GM12878 (cell line): ENCODE measurements at regions not wholly inside any gene's neighbourhood (a gene's known extent, or its start where the extent isn't known, plus 50 kb on each side); places are given as distances from the start of the nearest gene placed in this dataset.

Experiments used
- ATAC-seq: fragments of 200-7000 bp; cut with Tn5 transposase; 3 replicates; pipeline ENCODE4 v1.9.1; 2020; ENCODE audit warnings: mild to moderate bottlenecking, moderate library complexity
- BruUV-seq: library from RNA; stranded (reverse); fragments of 400-500 nt; replicated peaks from 2 replicates; lab custom pipeline; 2021; lab: Mats Ljungman, UMichigan
- CTCF ChIA-PET: fragments of 300-600 bp; sonication (Branson Sonifier 250); formaldehyde crosslinking; extraction: SDS; loops from one replicate; lab custom pipeline; 2021; ENCODE audit warnings: inconsistent platforms; lab: Yijun Ruan, JAX
- POLR2A ChIA-PET: fragments of 350-600 bp; formaldehyde crosslinking; extraction: SDS; loops from one replicate; lab custom pipeline; 2021; ENCODE audit warnings: inconsistent platforms; lab: Charles Lee
- RAD21 ChIA-PET: fragments of 300-600 bp; sonication (Branson Sonifier 250); formaldehyde crosslinking; loops from one replicate; lab custom pipeline; 2023; ENCODE audit warnings: antibody characterized with exemption; ENCODE audit not compliant: unreplicated experiment; lab: Charles Lee
- SMC1A ChIA-PET: fragments of 300-600 bp; sonication (Branson Sonifier 250); formaldehyde crosslinking; loops from one replicate; lab custom pipeline; 2023; ENCODE audit not compliant: unreplicated experiment, uncharacterized antibody; lab: Charles Lee
- DNase-seq: peaks from one replicate; pipeline ENCODE4 v3.0.0-alpha.2; 2011; ENCODE audit warnings: low read depth, low spot score
- FAIRE-seq: peaks from 3 replicates; lab custom pipeline; 2011; peaks lifted over from hg19 to GRCh38; lab: Jason Lieb, UNC
- H2AFZ ChIP-seq: 2 replicates; pipeline ENCODE4 v1.6.0; 2011; ENCODE audit warnings: low read depth, low read length, control low read depth; ENCODE audit not compliant: control insufficient read depth
- H3K27ac ChIP-seq: 2 replicates; pipeline ENCODE4 v1.5.1; 2011; ENCODE audit warnings: control low read depth; ENCODE audit not compliant: control insufficient read depth, insufficient read depth
- H3K27me3 ChIP-seq, 2 experiments: replicated peaks in 1 of 2; 2 replicates each; pipeline versions ENCODE4 v1.6.0 to v1.6.1; 2011; ENCODE audit warnings: low read length in 1 of 2; ENCODE audit not compliant: control insufficient read depth in 2 of 2, insufficient read depth in 2 of 2
- H3K36me3 ChIP-seq, 2 experiments: 2 replicates each; pipeline ENCODE4 v1.5.1; 2011; ENCODE audit warnings: low read length in 1 of 2; ENCODE audit not compliant: control insufficient read depth in 2 of 2, insufficient read depth in 2 of 2
- H3K4me1 ChIP-seq: 2 replicates; pipeline ENCODE4 v1.6.1; 2011; ENCODE audit warnings: mild to moderate bottlenecking, low read length, moderate library complexity, mixed read lengths; ENCODE audit not compliant: control insufficient read depth, insufficient read depth
- H3K4me2 ChIP-seq: 2 replicates; pipeline ENCODE4 v1.6.0; 2011; ENCODE audit warnings: control low read depth; ENCODE audit not compliant: control insufficient read depth, insufficient read depth
- H3K4me3 ChIP-seq: fragments of 200-600 bp; sonication (generic); 2 replicates; pipeline ENCODE4 v1.5.1; 2016
- H3K79me2 ChIP-seq: 2 replicates; pipeline ENCODE4 v1.6.0; 2011; ENCODE audit warnings: low read length; ENCODE audit not compliant: control insufficient read depth, insufficient read depth
- H3K9ac ChIP-seq: 2 replicates; pipeline ENCODE4 v1.8.0; 2011; ENCODE audit warnings: low read length, control low read depth, mixed read lengths; ENCODE audit not compliant: control insufficient read depth, insufficient read depth
- H3K9me3 ChIP-seq: replicated peaks from 3 replicates; pipeline ENCODE4 v1.5.1; 2011; ENCODE audit warnings: mild to moderate bottlenecking, low read length; ENCODE audit not compliant: control insufficient read depth, insufficient read depth
- H4K20me1 ChIP-seq: 2 replicates; pipeline ENCODE4 v1.6.0; 2011; ENCODE audit not compliant: control insufficient read depth, insufficient read depth
- CTCF ChIP-seq, 3 experiments: IDR thresholded peaks in 2 of 3; conservative IDR thresholded peaks in 1 of 3; 2 replicates each; pipeline ENCODE4 v1.5.1; 2011; ENCODE audit warnings: low read depth in 3 of 3, low read length in 3 of 3, mild to moderate bottlenecking in 3 of 3, control low read depth in 2 of 3, moderate library complexity in 2 of 3, inconsistent platforms in 1 of 3, mixed read lengths in 1 of 3; ENCODE audit not compliant: control insufficient read depth in 2 of 3, insufficient read depth in 1 of 3; ENCODE audit errors: extremely low read depth in 1 of 3
- MTA3 ChIP-seq: IDR thresholded peaks from 2 replicates; pipeline ENCODE4 v1.6.1; 2012; ENCODE audit warnings: low read length, inconsistent platforms, borderline replicate concordance
- NFIC ChIP-seq: IDR thresholded peaks from 2 replicates; pipeline ENCODE4 v1.6.1; 2012; ENCODE audit warnings: low read depth, mild to moderate bottlenecking, inconsistent platforms, low read length, moderate library complexity
- RBBP5 ChIP-seq: fragments of 200-600 bp; sonication (generic); conservative IDR thresholded peaks from 2 replicates; pipeline ENCODE4 v1.6.1; 2016
- SPI1 ChIP-seq: IDR thresholded peaks from 2 replicates; pipeline ENCODE4 v1.6.1; 2011; ENCODE audit warnings: low read depth, mild to moderate bottlenecking, low read length, moderate library complexity, borderline replicate concordance; ENCODE audit not compliant: insufficient read depth
- STAT1 ChIP-seq: fragments of 450-650 bp; conservative IDR thresholded peaks from 2 replicates; pipeline ENCODE4 v1.6.1; 2014; ENCODE audit warnings: antibody characterized with exemption, mild to moderate bottlenecking
- WGBS: methylation state at CpG from one replicate; pipeline ENCODE4 v1.1.6; 2016; ENCODE audit warnings: low lambda C conversion rate; ENCODE audit not compliant: insufficient replicate concordance, insufficient coverage; ENCODE audit errors: missing lambda C conversion rate; 5-methylcytosine and 5-hydroxymethylcytosine counted together
- in situ Hi-C: fragments of 300-500 bp; cut with MboI; formaldehyde crosslinking; loops from 9 replicates; pipeline ENCODE4 v1.14.3; 2018; ENCODE audit warnings: mixed read lengths
- intact Hi-C: fragments of 100-400 bp; cut with micrococcal nuclease; formaldehyde crosslinking; loops from one replicate; pipeline ENCODE4 v1.14.2; 2022; ENCODE audit not compliant: unreplicated experiment
- TF ChIP-seq, protein P1 (sequence below): fragments of 450-650 bp; IDR thresholded peaks from 2 replicates; pipeline ENCODE4 v1.6.1; 2016; ENCODE audit warnings: mild to moderate bottlenecking
- TF ChIP-seq, protein P2 (sequence below): fragments of 150-350 bp; IDR thresholded peaks from 2 replicates; pipeline ENCODE4 v1.6.1; 2014; ENCODE audit warnings: mild to moderate bottlenecking, low read depth, low read length
- TF ChIP-seq, protein P3 (sequence below): fragments of 450-650 bp; IDR thresholded peaks from 2 replicates; pipeline ENCODE4 v1.6.1; 2017; ENCODE audit warnings: borderline replicate concordance

GRCh38 chr3:178233371-178234071 lies 302.7 kb upstream of the KCNMB2 start:
- H3K9me3 ChIP-seq: no peaks in the 10 kb centered on the region
- no peak overlapping the region for H3K27ac ChIP-seq
- ChIA-PET POLR2A (no interaction called here), CTCF (no interaction called here), RAD21 (no interaction called here), SMC1A (no interaction called here)
- no peak overlapping the region for H3K4me3 ChIP-seq
- H3K4me2 ChIP-seq: no peak overlapping the region
- ATAC-seq (no peak), DNase-seq (no peak), FAIRE-seq (no peak)
- H3K4me1 ChIP-seq: no peaks in the 10 kb centered on the region
- BruUV-seq: no TSS peak
- no peaks in the 10 kb centered on the region for H3K27me3 ChIP-seq
- H3K36me3 ChIP-seq: no peaks in the 10 kb centered on the region
- no peak overlapping the region for H2AFZ ChIP-seq
- H3K79me2 ChIP-seq: no peaks in the 10 kb centered on the region
- intact Hi-C loops: no loop called here
- H4K20me1 ChIP-seq: no peaks in the 10 kb centered on the region
- no peak overlapping the region for H3K9ac ChIP-seq
- WGBS: 33% methylated on average over 5 of the region's 5 CpGs
- no peak for TF ChIP-seq MTA3
- TF ChIP-seq STAT1: no peak
- TF ChIP-seq RBBP5: no peak
- TF ChIP-seq, protein P1, sequence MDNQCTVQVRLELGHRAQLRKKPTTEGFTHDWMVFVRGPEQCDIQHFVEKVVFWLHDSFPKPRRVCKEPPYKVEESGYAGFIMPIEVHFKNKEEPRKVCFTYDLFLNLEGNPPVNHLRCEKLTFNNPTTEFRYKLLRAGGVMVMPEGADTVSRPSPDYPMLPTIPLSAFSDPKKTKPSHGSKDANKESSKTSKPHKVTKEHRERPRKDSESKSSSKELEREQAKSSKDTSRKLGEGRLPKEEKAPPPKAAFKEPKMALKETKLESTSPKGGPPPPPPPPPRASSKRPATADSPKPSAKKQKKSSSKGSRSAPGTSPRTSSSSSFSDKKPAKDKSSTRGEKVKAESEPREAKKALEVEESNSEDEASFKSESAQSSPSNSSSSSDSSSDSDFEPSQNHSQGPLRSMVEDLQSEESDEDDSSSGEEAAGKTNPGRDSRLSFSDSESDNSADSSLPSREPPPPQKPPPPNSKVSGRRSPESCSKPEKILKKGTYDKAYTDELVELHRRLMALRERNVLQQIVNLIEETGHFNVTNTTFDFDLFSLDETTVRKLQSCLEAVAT: no peak
- TF ChIP-seq, all 136 proteins: peak for 0
- in situ Hi-C loops: no loop called here

GRCh38 chr3:178236555-178237277 lies 299.5 kb upstream of the KCNMB2 start:
- H3K9ac ChIP-seq: no peak overlapping the region
- no peaks in the 10 kb centered on the region for H4K20me1 ChIP-seq
- no peaks in the 10 kb centered on the region for H3K27me3 ChIP-seq
- ATAC-seq: no peak
- H3K9me3 ChIP-seq: no peaks in the 10 kb centered on the region
- no TSS peak for BruUV-seq
- POLR2A ChIA-PET: no interaction called here
- H3K79me2 ChIP-seq: no peaks in the 10 kb centered on the region
- no peak for DNase-seq
- H3K4me2 ChIP-seq: no peak overlapping the region
- no peak overlapping the region for H3K27ac ChIP-seq
- 60% methylated on average over 5 of the region's 5 CpGs for WGBS
- CTCF ChIA-PET: no interaction called here
- no peak for FAIRE-seq
- intact Hi-C loops (no loop called here), in situ Hi-C loops (no loop called here)
- SMC1A ChIA-PET: interaction anchor here (0.6 to 1.5 kb wide), 2 partner anchors 12 to 313 kb away, joined by 3 read pairs; no protein-coding TSS in a partner anchor
- RAD21 ChIA-PET: no interaction called here
- no peak overlapping the region for H3K4me3 ChIP-seq
- H2AFZ ChIP-seq: no peak overlapping the region
- no peaks in the 10 kb centered on the region for H3K36me3 ChIP-seq
- no peaks in the 10 kb centered on the region for H3K4me1 ChIP-seq
- TF ChIP-seq, protein P2, sequence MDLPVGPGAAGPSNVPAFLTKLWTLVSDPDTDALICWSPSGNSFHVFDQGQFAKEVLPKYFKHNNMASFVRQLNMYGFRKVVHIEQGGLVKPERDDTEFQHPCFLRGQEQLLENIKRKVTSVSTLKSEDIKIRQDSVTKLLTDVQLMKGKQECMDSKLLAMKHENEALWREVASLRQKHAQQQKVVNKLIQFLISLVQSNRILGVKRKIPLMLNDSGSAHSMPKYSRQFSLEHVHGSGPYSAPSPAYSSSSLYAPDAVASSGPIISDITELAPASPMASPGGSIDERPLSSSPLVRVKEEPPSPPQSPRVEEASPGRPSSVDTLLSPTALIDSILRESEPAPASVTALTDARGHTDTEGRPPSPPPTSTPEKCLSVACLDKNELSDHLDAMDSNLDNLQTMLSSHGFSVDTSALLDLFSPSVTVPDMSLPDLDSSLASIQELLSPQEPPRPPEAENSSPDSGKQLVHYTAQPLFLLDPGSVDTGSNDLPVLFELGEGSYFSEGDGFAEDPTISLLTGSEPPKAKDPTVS: no peak
- TF ChIP-seq CTCF (IDR thresholded peaks at IDR 0.05 in 2 of 3, conservative IDR thresholded peaks at IDR 0.05 in 1 of 3; ENCODE audit: control insufficient read depth in 2 of 3, extremely low read depth in 1 of 3, insufficient read depth in 1 of 3, low read depth in 3 of 3, low read length in 3 of 3) (no peak), SPI1 (no peak), NFIC (no peak)
- TF ChIP-seq, protein P3, sequence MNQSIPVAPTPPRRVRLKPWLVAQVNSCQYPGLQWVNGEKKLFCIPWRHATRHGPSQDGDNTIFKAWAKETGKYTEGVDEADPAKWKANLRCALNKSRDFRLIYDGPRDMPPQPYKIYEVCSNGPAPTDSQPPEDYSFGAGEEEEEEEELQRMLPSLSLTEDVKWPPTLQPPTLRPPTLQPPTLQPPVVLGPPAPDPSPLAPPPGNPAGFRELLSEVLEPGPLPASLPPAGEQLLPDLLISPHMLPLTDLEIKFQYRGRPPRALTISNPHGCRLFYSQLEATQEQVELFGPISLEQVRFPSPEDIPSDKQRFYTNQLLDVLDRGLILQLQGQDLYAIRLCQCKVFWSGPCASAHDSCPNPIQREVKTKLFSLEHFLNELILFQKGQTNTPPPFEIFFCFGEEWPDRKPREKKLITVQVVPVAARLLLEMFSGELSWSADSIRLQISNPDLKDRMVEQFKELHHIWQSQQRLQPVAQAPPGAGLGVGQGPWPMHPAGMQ: no peak
